GM12878 (cell line): ENCODE measurements at regions not wholly inside any gene's neighbourhood (a gene's known extent, or its start where the extent isn't known, plus 50 kb on each side); places are given as distances from the start of the nearest gene placed in this dataset.

Experiments used
- ELK1 ChIP-seq: IDR thresholded peaks from 2 replicates; pipeline ENCODE4 v1.6.1; 2012; ENCODE audit warnings: low read depth, low read length, improper control_type of control experiment
- HDAC2 ChIP-seq: fragments of 200-600 bp; sonication (generic); IDR thresholded peaks from 2 replicates; pipeline ENCODE4 v1.6.1; 2017
- MAX ChIP-seq: IDR thresholded peaks from 2 replicates; pipeline ENCODE4 v1.6.1; 2012; ENCODE audit warnings: low read depth, low read length, improper control_type of control experiment
- NR2C2 ChIP-seq: IDR thresholded peaks from 2 replicates; pipeline ENCODE4 v1.6.1; 2011; ENCODE audit warnings: borderline replicate concordance, low read depth; ENCODE audit not compliant: control insufficient read depth, insufficient read length
- RELA ChIP-seq: fragments of 450-650 bp; IDR thresholded peaks from 2 replicates; pipeline ENCODE4 v1.8.0; 2014; ENCODE audit warnings: borderline replicate concordance; ENCODE audit not compliant: partially characterized antibody
- REST ChIP-seq: IDR thresholded peaks from 2 replicates; pipeline ENCODE4 v1.6.1; 2012; ENCODE audit warnings: mild to moderate bottlenecking, low read depth, low read length
- SIN3A ChIP-seq: IDR thresholded peaks from 2 replicates; pipeline ENCODE4 v1.6.1; 2012; ENCODE audit warnings: low read depth, low read length, improper control_type of control experiment
- SMC3 ChIP-seq: IDR thresholded peaks from 2 replicates; pipeline ENCODE4 v1.6.1; 2011; ENCODE audit warnings: low read length, improper control_type of control experiment, borderline replicate concordance
- STAT1 ChIP-seq: fragments of 450-650 bp; conservative IDR thresholded peaks from 2 replicates; pipeline ENCODE4 v1.6.1; 2014; ENCODE audit warnings: antibody characterized with exemption, mild to moderate bottlenecking
- TF ChIP-seq, protein P1 (sequence below), 3 experiments: IDR thresholded peaks in 2 of 3; conservative IDR thresholded peaks in 1 of 3; 2 replicates each; pipeline ENCODE4 v1.5.1; 2011; ENCODE audit warnings: low read depth in 3 of 3, low read length in 3 of 3, mild to moderate bottlenecking in 3 of 3, control low read depth in 2 of 3, moderate library complexity in 2 of 3, inconsistent platforms in 1 of 3, mixed read lengths in 1 of 3; ENCODE audit not compliant: control insufficient read depth in 2 of 3, insufficient read depth in 1 of 3; ENCODE audit errors: extremely low read depth in 1 of 3

DNA sequence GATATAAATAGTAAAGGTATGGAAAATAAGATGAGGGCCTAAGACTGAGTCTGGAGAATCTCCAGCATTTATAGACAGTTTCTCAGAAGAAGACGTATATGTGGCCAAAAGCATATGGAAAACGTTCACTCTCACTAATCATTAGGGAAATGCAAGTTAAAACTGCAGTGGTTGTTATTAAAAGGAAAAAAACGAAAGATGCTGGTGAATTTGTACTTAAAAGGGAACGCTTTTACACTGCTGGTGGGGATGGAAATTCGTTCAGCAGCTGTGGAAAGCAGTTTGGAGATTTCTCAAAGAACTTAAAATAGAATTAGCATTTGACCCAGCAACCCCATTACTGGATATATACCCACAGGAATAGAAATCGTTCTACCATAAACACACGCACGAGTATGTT, 180.5 kb upstream of the CADM1 start:
- TF ChIP-seq STAT1 = no peak
- TF ChIP-seq NR2C2 = no peak
- TF ChIP-seq, protein P1, sequence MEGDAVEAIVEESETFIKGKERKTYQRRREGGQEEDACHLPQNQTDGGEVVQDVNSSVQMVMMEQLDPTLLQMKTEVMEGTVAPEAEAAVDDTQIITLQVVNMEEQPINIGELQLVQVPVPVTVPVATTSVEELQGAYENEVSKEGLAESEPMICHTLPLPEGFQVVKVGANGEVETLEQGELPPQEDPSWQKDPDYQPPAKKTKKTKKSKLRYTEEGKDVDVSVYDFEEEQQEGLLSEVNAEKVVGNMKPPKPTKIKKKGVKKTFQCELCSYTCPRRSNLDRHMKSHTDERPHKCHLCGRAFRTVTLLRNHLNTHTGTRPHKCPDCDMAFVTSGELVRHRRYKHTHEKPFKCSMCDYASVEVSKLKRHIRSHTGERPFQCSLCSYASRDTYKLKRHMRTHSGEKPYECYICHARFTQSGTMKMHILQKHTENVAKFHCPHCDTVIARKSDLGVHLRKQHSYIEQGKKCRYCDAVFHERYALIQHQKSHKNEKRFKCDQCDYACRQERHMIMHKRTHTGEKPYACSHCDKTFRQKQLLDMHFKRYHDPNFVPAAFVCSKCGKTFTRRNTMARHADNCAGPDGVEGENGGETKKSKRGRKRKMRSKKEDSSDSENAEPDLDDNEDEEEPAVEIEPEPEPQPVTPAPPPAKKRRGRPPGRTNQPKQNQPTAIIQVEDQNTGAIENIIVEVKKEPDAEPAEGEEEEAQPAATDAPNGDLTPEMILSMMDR (IDR thresholded peaks at IDR 0.05 in 2 of 3, conservative IDR thresholded peaks at IDR 0.05 in 1 of 3; ENCODE audit: control insufficient read depth in 2 of 3, extremely low read depth in 1 of 3, insufficient read depth in 1 of 3, low read depth in 3 of 3, low read length in 3 of 3) = no peak
- no peak for TF ChIP-seq MAX
- no peak for TF ChIP-seq HDAC2
- TF ChIP-seq SIN3A = no peak
- no peak for TF ChIP-seq ELK1
- TF ChIP-seq RELA = no peak
- TF ChIP-seq SMC3 = no peak
- no peak for TF ChIP-seq REST
